Kidney capillary endothelial cell (primary cell): ENCODE measurements at regions not wholly inside any gene's neighbourhood (a gene's known extent, or its start where the extent isn't known, plus 50 kb on each side); places are given as distances from the start of the nearest gene placed in this dataset.
"Not testable (repeated sequence)": the region's sequence is repeated elsewhere in the genome, so short reads cannot be mapped to it uniquely, and the experiment has no call there.

Source experiments
- DNase-seq: peaks from one replicate; pipeline ENCODE4 v3.0.0-alpha.2; 2018; ENCODE audit warnings: low spot score

GRCh38 chr14:50018201-50018932, 98.0 kb downstream of the VCPKMT start:
- DNase-seq, result no peak

DNA sequence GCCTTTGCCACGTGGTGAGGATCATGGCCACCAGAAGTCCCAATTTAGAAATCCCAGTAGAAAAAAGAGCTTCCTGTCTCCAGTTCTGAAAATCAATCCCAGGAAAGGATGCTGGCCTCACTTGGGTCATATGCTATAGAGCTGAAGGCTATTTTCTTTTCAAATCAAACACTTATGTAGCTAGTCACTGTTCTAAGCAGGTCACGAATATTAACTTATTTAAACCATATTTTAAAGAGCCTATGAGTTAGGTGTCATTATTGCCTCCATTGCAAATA, 97.5 kb downstream of the VCPKMT start:
- DNase-seq, result no peak

- no peak for DNase-seq
These were observed 96.2 kb downstream of the VCPKMT start for GRCh38 chr14:50020184-50020583.

DNA sequence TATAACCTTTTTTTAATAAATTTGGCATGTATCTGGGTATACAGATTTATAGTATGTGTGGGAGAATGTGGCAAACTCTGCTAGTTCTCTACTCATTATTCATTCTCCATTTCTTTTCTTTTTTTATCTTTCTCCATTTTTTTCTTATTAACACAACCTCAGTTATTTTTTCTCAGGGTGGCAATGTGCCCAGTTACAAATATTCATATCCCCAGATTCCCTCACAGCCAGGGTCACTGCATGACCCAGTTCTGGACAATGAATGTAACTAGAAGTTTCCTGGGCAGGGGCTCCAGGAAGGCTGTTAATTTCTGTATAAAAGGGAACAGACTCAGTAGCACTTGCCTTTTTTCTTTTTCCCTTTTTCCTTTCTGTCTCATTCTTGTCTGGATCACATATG, 95.6 kb downstream of the VCPKMT start:
- no peak for DNase-seq

- no peak for DNase-seq
These were observed 94.9 kb downstream of the VCPKMT start for GRCh38 chr14:50021261-50022031.

GRCh38 chr14:50022661-50023060, 93.7 kb downstream of the VCPKMT start:
- DNase-seq, result no peak

- DNase-seq, result no peak
These were observed 92.5 kb downstream of the VCPKMT start for GRCh38 chr14:50023671-50024490.

DNA sequence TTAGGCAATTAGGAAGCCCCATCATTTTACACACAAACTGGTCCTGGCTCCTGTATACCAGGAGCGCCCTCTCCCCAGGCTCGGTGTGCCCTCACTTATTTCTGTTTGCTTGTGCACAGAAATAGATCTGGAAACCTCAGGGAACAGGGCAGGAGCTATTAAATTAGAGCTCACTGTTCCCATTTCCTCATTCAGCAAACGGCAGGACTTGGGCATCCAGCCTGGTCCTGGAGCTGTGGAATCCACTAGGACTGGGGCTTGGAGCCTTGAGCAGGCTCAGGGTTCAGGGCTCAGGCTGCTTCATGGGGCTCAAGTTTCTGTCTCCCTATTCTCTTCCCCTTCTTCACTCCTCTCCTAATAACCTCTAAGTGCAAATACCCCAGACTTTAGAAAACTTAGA, 91.3 kb downstream of the VCPKMT start:
- no peak for DNase-seq

- no peak for DNase-seq
These were observed 90.6 kb downstream of the VCPKMT start for GRCh38 chr14:50025776-50026175.

DNA sequence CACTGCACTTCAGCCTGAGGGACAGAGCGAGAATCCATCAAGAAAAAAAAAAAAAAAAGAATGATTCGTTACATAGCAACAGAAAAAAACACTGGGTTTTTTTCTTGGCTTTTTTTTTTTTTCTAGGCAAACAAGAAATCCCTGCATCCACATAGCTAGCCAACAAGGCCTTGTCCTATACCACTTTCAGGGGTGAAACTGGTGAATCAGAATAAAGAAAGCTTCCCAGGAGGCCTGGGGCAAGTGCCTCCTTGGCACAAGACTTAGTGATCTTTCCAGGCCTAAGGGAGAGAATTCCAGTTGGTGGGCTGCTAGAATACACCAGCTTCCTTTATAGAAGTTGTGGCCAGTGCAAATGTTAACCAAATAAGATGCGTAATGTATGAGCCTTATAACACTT, 90.0 kb downstream of the VCPKMT start:
- DNase-seq, result no peak

GRCh38 chr14:50027816-50028215, 88.6 kb downstream of the VCPKMT start:
- DNase-seq, result no peak

- no peak for DNase-seq
These were observed 87.9 kb downstream of the VCPKMT start for GRCh38 chr14:50028458-50028857.

DNA sequence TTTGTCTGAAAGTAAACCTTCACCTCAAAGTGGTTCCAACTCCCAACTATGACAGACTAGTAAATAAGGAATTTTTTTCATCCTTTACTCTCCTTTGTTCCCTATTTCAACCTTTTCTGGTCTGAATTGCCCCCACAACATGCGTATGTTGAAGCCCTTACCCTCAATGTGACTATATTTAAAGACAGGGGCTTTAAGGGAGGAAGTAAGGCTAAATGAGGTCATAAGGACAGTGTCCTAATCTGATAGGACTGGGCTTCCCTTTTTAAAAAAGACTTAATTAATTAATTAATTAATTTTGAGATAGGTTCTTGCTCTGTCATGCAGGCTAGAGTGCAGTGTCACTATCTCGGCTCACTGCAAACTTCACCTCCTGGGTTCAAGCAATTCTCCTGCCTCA, 86.3 kb downstream of the VCPKMT start:
- no peak for DNase-seq

GRCh38 chr14:50030911-50031310, 85.5 kb downstream of the VCPKMT start:
- DNase-seq, result not testable (repeated sequence)

DNA sequence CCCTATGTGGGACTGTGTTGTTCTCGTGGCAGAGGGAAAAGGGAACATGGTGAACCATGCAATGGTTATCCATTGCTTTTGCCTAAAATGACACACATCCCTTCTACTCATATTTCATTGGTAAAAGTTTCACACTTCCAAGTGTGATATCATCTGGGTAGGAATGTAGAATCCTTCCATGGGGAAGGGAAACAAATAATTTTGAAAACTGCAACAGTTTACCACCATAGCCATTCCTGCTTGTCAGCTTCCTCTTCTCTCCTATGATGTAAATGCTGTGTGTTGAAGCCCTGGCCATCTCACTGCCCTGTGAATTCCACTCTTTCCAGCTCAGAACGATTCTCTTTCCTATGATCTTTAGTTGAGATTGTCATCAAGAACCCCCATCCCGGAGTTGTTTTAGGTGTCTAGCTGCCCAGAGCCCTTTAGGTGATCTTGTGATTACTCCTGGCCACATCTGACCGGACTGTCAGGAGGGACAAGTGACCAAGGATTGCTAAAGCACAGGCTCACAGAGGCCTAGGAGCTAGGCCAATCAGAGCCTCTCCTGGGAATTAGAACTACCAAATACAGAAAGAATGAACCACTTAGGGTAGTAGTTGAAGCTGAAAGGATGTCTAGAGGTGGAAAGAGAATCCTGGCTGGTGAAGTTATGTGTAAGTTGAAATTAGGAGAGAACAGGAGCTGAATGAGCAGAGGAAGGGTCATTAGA, 84.6 kb downstream of the VCPKMT start:
- DNase-seq, result no peak

DNA sequence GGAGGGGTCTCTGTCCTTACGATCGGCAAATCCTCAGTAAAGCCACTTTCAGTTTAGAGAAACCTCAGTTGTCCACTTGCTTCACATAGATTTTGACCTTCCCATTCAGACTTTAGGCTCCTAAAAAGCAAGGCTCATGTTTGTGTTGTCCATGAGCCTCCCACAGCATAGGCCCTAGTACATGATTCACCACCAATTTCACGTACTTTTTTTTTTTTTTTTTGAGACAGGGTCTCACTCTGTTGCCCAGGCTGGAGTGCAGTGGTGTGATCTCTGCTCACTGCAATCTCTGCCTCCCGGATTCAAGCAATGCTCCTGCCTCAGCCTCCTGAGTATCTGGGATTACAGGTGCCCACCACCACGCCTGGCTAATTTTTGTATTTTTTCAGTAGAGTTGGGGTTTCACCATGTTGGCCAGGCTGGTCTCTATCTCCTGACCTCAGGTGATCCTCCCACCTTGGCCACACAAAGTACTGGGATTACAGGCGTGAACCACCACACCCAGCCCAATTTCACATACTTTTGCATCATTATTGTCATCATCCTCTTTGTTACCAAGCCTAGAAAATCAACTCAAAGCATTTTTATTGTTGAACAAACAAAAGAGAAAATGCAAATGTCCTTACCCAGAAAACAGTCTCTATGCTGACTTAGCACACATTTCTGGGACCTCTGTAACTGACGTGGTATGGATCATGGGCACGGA, 83.8 kb downstream of the VCPKMT start:
- DNase-seq, result not testable (repeated sequence)

DNA sequence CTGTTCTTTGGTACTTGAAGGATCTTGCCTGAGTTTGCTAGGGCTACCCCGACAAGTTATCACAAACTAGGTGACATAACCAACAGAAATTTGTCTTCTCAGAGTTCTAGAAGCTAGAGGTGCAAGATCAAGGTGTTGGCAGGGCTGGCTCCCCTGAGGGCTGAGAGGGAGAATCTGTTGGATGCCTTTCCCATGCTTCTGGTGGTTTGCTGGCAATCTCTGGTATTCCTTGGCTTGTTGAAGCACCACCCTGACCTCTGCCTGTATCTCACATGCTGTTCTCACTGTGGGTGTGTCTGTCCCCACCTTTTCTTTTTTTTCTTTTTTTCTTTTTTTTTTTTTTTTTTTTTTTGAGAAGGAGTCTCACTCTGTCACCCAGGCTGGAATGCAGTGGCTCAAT, 81.2 kb downstream of the VCPKMT start:
- DNase-seq, result no peak

- DNase-seq, result no peak
These were observed 80.2 kb downstream of the VCPKMT start for GRCh38 chr14:50036211-50036610.

GRCh38 chr14:50036637-50037036, 79.7 kb downstream of the VCPKMT start:
- DNase-seq, result no peak

DNA sequence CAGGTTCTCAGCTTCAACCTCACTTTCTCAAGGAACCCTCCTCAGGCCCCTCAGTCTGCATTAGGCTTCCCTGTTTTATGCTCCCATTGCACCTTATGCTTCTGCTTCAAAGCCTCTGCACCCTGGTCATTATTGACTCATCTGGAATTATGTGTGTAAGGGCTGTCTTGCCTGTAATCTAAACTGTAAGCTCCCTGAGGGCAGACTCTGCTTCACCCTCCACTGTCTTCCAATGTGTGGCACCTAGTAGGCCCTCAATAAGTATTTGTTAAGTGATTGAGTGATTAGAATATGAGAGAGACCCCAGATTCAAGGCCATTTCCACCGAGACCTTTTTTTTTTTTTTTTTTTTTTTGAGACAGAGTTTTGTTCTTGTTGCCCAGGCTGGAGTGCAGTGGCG, 79.1 kb downstream of the VCPKMT start:
- DNase-seq, result no peak

DNA sequence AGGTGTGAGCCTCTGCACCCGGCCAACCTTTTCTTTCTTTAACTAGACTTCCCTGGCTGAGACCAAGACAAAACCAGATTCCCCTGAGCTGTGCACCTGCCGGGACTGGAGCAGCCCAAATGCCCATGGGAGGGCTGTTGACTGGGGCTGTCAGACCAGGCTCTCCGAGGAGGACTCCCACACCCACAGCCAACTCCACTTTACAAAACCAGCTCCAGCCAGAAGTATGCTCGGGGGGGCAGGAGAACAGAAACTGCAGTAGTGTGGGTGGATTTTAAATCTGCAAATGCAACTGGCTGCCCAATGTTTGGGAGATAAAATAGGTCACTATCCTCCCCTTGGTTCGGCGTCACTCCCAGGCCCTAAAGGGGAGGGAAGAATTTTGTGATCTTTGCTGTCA, 78.5 kb downstream of the VCPKMT start:
- no peak for DNase-seq
